Adrenal gland (tissue), 9 donors: ENCODE measurements at regions not wholly inside any gene's neighbourhood (a gene's known extent, or its start where the extent isn't known, plus 50 kb on each side); places are given as distances from the start of the nearest gene placed in this dataset.

Experiments
- DNase-seq, 7 donors: peaks; one replicate each; pipeline ENCODE4 v3.0.0-alpha.2; 2019 to 2020
- H3K27ac ChIP-seq, 5 donors: fragments of 200-600 bp; sonication (generic) in 4 of 5; 1 replicate in 3 of 5; 2 replicates in 2 of 5; pipeline versions ENCODE4 v1.5.1 to v1.8.0; 2016 to 2020; ENCODE audit warnings: mild to moderate bottlenecking in 1 of 5
- H3K27me3 ChIP-seq: fragments of 200-600 bp; 2 replicates; pipeline ENCODE4 v1.8.0; 2021
- H3K36me3 ChIP-seq, 2 donors: fragments of 200-600 bp; replicated peaks in 1 of 2; 1 replicate in 1 of 2; 2 replicates in 1 of 2; pipeline versions ENCODE4 v1.5.1 to v1.8.0; 2018 to 2022
- H3K4me1 ChIP-seq, 2 donors: fragments of 200-600 bp; replicated peaks in 1 of 2; 1 replicate in 1 of 2; 2 replicates in 1 of 2; pipeline versions ENCODE4 v1.5.1 to v1.8.0; 2018 to 2021
- H3K4me3 ChIP-seq, 4 donors: fragments of 200-600 bp; sonication (generic) in 3 of 4; one replicate each; pipeline ENCODE4 v1.5.1; 2016 to 2018
- H3K9me3 ChIP-seq, 3 donors: fragments of 200-600 bp; sonication (generic) in 1 of 3; replicated peaks in 1 of 3; 1 replicate in 2 of 3; 2 replicates in 1 of 3; pipeline versions ENCODE4 v1.5.1 to v1.8.0; 2016 to 2021
- CTCF ChIP-seq, 6 experiments: fragments of 450-650 bp in 4 of 6; fragments of 200-600 bp in 2 of 6; sonication (generic) in 1 of 6; IDR thresholded peaks; 1 replicate in 5 of 6; 2 replicates in 1 of 6; pipeline versions ENCODE4 v1.5.1 to v1.8.0; 2016 to 2021; ENCODE audit warnings: antibody characterized with exemption in 6 of 6, mild to moderate bottlenecking in 2 of 6, moderate library complexity in 1 of 6
- POLR2A ChIP-seq, 2 donors: fragments of 450-650 bp; IDR thresholded peaks; one replicate each; pipeline ENCODE4 v1.6.1; 2017; ENCODE audit warnings: antibody characterized with exemption in 2 of 2, mild to moderate bottlenecking in 2 of 2, moderate library complexity in 1 of 2
- WGBS, 4 donors: extraction: QIAGEN DNeasy Blood & Tissue Kit in 2 of 4; methylation state at CpG; one replicate each; pipeline versions ENCODE4 v1.1.5 to v1.1.7; 2013 to 2017; 5-methylcytosine and 5-hydroxymethylcytosine counted together
- intact Hi-C, 2 donors: fragments of 100-400 bp; cut with DNase I; formaldehyde crosslinking; loops; one replicate each; pipeline versions ENCODE4 v1.14.1 to v1.15.0; 2022 to 2023
- donor health status: healthy with polysubstance abuse.
- donor health status: Bipolar disorder and iron deficiency.
- donor health status: DM: yes; HTN: yes; CAD: no.
- donor health status: DM: no; HTN: no; CAD: no.
- donor health status: DM: no; HTN: no; CAD: no.

GRCh38 chr1:36731226-36732014 is 248.7 kb upstream of the CSF3R start:
- no peak overlapping the region for H3K4me3 ChIP-seq
- TF ChIP-seq CTCF (IDR thresholded peaks at IDR 0.05), result no peak
- intact Hi-C loops, result no loop called here
- no peaks in the 10 kb centered on the region for H3K27me3 ChIP-seq
- H3K36me3 ChIP-seq, result no peaks in the 10 kb centered on the region
- no peaks in the 10 kb centered on the region for H3K9me3 ChIP-seq
- no peaks in the 10 kb centered on the region for H3K4me1 ChIP-seq
- no peak overlapping the region for H3K27ac ChIP-seq
- DNase-seq, result no peak
- 53 to 77% (median 69%) methylated on average over 10 to 11 of the region's 11 CpGs for WGBS, 4 donors

GRCh38 chr1:36730599-36730998 is 247.9 kb upstream of the CSF3R start:
- no peaks in the 10 kb centered on the region for H3K27me3 ChIP-seq
- WGBS, 4 donors, result 78 to 93% (median 87%) methylated on average over 2 of the region's 2 CpGs
- H3K9me3 ChIP-seq, result no peaks in the 10 kb centered on the region
- H3K4me3 ChIP-seq, result no peak overlapping the region
- no peak for TF ChIP-seq CTCF (IDR thresholded peaks at IDR 0.05)
- no peak for TF ChIP-seq POLR2A (IDR thresholded peaks at IDR 0.05)
- H3K4me1 ChIP-seq, result no peaks in the 10 kb centered on the region
- no peak overlapping the region for H3K27ac ChIP-seq
- intact Hi-C loops, result no loop called here
- no peak for DNase-seq
- no peaks in the 10 kb centered on the region for H3K36me3 ChIP-seq

GRCh38 chr1:36729716-36730510 is 247.2 kb upstream of the CSF3R start:
- intact Hi-C loops, result no loop called here
- no peak for DNase-seq
- no peaks in the 10 kb centered on the region for H3K9me3 ChIP-seq
- H3K36me3 ChIP-seq, result no peaks in the 10 kb centered on the region
- no peak overlapping the region for H3K27ac ChIP-seq
- WGBS, 4 donors, result 65 to 73% (median 69%) methylated on average over 9 to 12 of the region's 12 CpGs
- no peaks in the 10 kb centered on the region for H3K27me3 ChIP-seq
- no peak overlapping the region for H3K4me3 ChIP-seq
- TF ChIP-seq CTCF (IDR thresholded peaks at IDR 0.05) (no peak), POLR2A (IDR thresholded peaks at IDR 0.05) (no peak)
- H3K4me1 ChIP-seq, result no peaks in the 10 kb centered on the region

GRCh38 chr1:36729289-36729688 is 246.6 kb upstream of the CSF3R start:
- no peaks in the 10 kb centered on the region for H3K36me3 ChIP-seq
- no peak overlapping the region for H3K4me3 ChIP-seq
- no peak overlapping the region for H3K27ac ChIP-seq
- H3K9me3 ChIP-seq, result no peaks in the 10 kb centered on the region
- no peak for TF ChIP-seq CTCF (IDR thresholded peaks at IDR 0.05)
- TF ChIP-seq POLR2A (IDR thresholded peaks at IDR 0.05), result no peak
- H3K27me3 ChIP-seq, result no peaks in the 10 kb centered on the region
- intact Hi-C loops, result no loop called here
- no peak for DNase-seq
- no peaks in the 10 kb centered on the region for H3K4me1 ChIP-seq
- 60 to 85% (median 62%) methylated on average over 6 to 9 of the region's 9 CpGs for WGBS, 4 donors
